ENCODE measurements at regions not wholly inside any gene's neighbourhood (a gene's known extent, or its start where the extent isn't known, plus 50 kb on each side); places are given as distances from the start of the nearest gene placed in this dataset.
"Not testable (repeated sequence)": the region's sequence is repeated elsewhere in the genome, so short reads cannot be mapped to it uniquely, and the experiment has no call there.

DNA sequence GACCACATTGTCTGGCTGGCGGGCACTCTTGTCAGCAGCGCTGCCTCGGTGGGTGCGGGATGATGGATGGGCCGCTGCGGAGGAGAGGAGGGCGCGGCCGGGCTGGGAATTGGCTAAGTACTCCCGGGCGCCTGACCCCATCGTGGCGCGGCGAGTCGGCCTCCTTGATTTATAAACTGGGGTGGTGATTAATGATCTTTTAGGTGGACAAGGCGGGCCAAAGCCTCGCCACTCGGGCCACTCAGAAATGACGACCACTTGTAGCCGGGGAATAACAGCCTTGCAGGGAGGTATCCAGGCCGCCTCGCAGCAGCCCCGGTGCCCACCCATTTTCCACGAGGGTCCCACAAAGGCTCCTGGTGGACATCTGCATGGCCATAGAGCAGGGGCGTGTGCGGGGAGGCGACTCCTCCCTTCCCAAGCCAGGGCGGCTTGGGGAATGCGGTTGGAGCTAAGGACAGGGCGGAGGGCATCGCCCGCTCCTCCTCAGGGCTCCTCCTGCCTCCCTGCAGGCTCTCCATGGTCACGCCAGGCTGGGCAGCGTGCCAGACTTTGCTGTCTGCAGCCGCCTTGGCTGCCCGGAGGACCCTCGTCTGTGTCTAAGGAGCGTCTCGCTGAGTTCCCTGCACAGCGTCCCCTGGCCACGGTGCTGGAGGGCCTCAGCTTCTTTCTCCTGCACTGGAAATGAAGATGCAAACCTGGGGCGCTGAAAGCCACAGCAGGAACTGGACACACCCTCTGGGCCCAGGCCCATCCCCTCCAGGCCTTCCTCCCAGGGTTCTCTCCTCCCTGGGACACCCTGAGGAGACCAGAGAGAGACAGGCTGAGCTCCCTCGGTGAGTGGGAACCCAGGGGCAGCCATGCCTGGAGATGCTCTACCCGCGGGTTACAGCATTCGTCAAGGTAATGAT, 287.4 kb upstream of the IRX4 start:
- DNase-seq (ENCODE audit: low read depth), result no peak

DNA sequence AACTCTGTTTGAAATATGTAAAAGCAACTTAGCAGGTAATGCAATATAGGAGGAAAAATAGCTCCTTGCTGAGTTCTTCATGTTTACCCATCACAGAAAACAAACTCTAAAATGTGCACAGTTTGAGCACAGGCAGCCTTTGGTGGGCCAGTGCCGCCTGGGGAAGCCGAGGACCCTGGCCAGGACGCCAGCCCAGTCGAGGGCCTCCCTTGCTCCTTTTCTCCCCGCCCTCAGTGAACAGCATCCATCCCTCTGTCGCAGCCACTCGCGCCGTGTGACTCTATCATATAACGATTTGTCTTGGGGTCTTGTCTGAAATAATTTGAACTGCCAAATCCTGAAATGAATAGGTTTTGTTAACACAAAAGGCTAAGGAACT, 286.7 kb upstream of the IRX4 start:
- no peak for DNase-seq (ENCODE audit: low read depth)

DNA sequence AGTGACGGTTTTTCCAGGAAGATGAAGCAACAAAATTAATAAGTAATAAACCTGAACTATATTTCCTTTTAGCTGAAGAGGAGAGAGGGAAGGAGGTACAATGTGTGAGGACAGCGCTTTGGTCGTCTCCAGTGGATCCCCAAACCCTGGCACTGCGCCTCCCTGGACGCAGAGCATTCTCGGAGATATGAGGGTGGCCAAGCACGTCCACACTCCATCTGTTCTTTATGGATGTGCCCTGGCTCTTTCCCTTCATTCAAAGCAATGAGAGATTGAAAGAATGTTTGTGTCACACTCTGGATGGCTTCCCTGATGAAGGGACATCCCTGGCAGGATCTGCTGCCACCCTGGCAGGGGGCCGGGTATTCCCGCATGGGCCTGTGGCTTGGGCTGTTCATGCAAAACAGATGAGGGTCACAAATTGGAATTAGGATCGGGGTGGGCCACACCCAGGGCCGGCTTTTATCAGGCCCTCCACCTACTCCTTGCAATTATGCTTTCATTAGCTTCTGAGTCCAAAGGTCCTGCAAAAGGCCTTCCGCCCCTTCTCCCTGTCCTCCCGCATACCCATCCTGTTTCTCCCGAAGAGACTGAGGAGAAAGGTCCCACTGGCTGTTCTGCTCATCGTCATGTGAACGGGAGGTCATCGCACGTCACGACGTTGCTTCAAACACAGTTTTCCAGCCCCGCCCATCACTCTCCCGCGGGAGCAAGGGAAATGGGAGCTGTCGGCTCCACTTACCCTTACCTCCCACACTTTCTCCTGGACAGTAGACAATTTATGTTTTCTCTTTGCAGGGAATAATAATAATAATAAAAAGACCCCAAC, 286.1 kb upstream of the IRX4 start:
- no peak for DNase-seq (ENCODE audit: low read depth)

DNA sequence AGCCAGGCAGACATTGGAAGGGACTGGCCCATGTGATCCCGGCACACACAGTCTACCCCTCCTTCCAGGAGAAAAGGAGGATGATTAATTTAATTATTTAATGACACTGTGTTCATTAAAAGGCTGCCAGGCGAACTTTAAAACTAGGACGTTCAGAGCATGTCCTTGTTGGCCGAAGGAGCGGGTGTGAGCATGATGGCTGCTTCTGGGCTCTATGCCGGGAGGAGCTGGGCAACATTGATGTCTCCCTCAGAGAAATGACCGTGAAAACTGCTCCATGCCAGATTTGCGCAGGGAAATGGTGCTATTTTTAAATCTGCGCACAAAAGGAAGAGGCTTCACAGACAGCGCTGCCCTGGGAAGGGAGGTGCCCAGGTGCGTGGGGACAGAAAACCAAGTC, 284.9 kb upstream of the IRX4 start:
- no peak for DNase-seq (ENCODE audit: low read depth)

DNA sequence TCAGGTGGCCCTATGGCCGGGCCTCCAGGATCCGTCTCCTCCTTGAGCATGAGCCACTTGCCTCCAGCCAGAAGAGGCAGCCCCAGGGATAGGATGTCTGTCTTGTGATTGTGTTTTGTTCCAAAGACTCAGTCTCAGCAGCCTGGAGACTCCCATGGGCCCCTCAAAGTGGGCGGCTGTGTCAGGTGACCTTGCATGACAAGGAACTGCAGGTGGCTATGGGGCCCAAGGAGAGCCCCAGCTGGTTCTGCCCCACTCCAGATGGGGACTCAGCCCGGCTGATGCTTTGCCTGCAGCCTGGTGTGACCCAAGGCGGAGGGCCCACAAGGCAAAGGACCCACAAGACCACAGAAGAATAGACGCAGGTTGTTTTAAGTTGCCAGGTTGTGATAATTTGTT, 284.3 kb upstream of the IRX4 start:
- DNase-seq (ENCODE audit: low read depth), result no peak

DNA sequence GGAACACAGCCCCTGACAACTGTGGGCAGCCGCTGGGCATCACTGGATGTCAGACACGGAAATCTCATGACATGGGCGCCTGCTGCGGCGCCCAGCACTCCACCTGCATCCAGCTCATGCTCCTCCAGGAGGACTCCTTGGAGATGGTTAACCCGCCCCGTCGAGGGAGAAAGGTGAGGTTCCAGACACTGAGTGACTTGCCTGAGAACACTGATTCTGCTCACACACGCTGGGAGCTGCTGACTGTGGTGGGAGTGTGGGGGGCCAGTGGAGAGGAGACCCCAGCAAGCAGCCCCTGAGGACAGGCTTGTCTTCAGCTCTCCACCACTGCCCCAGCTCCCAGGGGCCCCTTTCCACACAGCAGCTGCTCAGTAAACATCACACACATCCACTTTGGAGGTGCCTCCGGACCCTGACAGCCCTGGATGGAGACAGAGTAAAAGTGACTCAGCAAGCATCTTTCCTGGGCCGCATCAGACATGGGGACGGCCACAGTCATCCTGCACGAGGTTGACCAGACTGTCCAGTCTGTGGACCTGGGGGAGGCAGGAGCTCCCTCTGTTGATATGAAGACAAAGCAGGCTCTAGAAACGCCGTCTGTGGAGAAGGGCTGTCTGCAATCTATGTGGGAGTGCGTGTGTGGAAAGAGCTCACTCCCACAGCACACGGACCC, 283.7 kb upstream of the IRX4 start:
- DNase-seq (ENCODE audit: low read depth), result no peak

DNA sequence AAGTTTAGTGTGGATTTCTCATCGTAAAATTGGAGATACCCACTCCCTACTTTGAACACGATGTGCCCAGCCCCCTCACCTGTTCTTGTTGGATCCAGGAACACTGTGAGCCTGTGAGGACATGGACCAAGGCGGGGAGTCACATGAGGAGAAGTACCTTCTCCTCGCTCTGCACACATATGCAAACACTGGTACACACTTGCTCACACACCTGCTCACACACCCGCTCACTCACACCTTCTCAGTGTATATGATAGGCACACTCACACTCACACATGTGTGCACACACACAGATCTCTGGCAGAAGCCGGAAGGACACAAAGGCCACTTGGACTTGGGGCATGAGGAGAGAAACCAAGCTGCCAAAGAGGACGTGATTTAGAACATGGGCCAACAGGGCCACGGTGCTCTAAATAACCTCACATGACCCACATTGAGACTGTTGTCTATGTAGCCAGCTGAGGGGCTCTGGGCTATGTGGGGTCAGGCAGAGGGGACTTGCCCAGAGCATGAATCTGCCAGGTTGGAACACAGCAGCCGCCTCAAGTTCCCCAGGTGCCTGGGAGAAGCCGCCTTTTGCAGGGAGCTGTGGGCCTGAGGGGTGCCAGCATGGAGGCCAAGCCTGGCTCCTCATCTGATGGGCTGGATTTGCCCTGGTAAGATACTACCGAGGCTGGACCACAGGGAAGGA, 283.0 kb upstream of the IRX4 start:
- no peak for DNase-seq (ENCODE audit: low read depth)

DNA sequence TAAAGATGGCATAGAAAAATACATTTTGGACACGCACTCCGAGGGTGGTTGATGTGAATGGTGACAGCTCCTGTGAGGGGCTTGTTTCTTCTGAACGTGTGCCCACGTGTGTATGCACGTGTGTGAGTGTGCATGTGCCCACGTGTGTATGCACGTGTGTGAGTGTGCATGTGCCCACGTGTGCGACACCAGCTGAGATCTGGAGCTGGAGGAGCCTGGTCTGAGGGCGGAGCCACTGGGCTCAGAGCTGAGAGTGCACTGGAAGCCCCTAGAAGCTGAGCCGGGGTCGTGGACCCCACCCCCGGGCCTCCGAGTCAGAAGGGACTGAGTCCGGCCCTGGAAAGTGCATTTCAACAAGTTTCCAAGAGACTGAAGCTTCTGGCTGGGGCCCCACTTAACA, 282.5 kb upstream of the IRX4 start:
- no peak for DNase-seq (ENCODE audit: low read depth)

DNA sequence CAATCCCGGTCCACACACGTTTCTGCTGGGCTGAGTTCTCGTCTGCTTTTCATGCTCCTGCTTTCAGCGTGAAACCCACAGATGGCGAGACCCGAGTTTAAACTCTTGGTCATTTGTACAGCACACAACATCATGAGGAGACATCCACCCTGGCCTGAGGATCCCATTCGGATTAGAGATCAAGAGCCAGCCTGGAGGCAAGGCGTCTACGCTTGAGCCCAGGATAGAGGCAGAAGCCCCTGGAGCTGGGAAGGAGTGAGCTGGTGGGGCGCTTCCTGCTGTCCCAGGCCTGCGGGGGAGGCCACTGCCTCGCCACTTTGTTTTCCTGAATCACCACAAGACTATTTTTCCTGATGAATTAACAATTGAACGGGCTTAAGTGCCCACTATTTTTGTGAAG, 281.9 kb upstream of the IRX4 start:
- DNase-seq (ENCODE audit: low read depth), result no peak

DNA sequence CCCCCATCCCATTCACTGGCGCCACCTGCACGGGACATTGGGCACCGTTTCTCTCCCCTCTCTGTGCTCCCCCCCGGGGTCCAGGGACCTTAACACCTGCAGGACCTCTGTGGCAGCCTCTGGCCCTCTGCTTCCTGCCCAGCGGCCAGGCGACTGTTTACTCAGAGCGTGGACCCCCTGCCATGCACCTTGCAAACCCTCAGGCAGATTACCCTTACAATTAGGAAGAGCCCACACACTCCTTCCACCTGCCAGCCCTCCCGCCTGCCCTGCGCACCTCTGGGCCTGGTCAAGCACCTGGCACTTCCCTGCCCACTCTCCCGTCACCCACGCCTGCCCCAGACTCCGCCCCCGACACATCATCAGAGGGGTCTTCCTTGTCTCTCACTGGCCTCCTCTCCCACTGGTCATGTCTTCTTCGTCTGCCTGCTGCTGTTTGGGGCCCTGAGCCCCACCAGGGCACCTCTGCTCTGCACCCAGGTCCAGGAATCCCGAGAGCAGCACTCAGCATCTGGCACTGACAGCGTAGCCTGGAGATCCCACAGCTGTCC, 281.3 kb upstream of the IRX4 start:
- DNase-seq (ENCODE audit: low read depth), result no peak

DNA sequence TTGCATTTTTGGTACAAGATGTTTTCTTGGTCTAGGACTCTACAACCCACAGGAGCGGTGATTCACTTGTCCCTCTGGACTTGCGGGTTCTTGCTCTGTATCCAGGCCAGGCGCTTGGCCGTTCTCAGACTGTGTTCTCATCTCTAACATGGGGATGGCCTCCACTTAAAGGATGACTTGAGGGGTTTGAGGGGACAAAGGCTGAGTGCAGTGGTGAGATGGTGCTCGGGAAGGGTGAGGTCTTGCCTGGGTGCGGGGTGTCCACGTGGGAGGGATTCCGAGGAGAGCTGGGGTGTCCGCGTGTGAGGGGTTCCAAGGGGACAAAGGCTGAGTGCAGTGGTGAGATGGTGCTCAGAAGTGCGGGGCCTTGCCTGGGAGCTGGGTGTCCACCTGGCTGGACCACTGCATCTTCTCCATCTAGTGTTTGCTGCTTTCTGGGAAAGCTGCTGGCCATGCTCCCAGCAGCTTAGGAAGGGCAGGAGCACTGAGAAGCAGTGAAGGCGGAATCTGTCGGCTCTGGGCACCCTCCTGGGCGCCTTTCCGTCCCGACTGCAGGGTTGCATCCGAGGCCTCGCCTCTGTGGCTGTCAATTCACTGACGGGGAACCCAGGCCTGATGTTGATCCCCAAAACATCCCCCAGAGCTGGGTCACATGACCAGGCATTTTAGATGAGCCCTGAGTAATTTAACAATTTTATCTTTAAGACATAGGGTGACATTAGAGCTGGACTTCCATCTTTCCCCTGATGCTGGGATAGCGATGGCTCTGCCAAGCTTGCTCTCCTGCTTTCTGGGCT, 280.5 kb upstream of the IRX4 start:
- no peak for DNase-seq (ENCODE audit: low read depth)

DNA sequence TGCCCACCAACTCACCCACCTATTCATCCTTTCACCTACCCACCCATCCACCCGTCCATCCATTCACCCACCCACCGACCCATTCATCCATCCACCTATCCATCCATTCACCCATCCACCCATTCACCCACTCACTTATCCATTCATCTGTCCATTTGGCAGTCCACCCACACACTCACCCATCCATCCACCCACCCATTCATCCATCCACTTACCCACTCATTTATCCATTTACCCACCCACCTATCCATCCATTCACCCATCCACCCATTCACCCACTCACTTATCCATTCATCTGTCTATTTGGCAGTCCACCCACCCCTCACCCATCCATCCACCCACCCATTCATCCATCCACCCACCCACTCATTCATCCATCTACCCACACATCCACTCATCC, 278.1 kb upstream of the IRX4 start:
- no peak for DNase-seq (ENCODE audit: low read depth)

DNA sequence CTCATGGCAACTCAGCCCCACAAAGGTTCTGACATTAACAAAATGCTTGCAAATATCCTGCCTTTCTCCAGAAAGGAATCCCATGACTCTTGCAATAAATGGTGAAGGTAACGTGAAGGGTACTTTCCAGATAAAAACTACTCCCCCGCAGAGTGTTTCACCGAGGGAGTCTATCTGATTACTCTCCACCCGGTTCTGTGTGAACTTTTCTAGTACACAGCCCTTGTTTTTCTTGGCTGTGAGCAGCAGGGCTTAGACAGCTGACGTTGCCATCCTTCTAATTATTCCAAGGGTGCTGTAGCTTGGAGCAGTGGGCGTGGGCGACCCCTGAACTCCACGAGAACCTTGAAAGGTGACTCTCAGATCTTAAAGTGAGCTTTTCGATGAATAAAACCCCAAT, 276.0 kb upstream of the IRX4 start:
- no peak for DNase-seq (ENCODE audit: low read depth)

DNA sequence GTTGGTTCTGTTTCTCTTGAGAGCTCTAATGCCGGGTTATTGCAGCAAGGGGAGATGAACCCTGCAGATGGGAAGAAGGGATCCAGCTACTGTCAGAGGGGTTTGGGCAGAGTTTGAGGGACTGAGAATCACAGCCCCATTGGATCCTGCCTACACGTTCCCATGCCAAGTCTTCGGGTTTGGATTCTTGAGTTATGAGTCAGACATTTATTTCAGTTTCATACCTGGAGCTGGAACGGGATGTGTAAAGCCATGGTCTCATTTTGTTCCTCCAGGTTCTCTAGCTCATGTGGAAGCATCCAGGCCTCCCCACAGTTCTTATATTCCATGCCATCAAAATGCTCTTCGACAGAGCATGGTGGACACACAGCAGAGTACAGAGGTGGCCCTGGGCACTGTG, 275.4 kb upstream of the IRX4 start:
- DNase-seq (ENCODE audit: low read depth), result no peak

DNA sequence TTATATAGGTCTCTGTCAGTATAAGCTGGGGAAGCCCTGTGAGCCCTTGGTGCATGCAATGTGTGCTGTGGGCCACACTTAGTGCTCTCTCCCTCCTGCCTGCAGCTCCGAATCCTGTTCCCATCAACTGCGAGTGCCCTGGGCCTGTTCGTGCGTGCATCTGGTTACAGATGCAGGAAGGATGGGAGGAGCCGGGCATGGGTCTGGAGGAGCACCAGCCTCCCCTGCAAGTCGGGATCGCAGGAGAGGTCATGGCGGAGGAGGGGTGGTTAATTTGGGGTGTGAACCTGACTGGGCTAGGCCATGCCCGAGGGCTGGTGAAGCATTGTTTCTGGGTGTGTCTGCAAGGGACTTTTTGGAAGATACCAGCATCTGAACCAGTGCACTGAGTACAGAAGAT, 274.6 kb upstream of the IRX4 start:
- DNase-seq (ENCODE audit: low read depth), result no peak

DNA sequence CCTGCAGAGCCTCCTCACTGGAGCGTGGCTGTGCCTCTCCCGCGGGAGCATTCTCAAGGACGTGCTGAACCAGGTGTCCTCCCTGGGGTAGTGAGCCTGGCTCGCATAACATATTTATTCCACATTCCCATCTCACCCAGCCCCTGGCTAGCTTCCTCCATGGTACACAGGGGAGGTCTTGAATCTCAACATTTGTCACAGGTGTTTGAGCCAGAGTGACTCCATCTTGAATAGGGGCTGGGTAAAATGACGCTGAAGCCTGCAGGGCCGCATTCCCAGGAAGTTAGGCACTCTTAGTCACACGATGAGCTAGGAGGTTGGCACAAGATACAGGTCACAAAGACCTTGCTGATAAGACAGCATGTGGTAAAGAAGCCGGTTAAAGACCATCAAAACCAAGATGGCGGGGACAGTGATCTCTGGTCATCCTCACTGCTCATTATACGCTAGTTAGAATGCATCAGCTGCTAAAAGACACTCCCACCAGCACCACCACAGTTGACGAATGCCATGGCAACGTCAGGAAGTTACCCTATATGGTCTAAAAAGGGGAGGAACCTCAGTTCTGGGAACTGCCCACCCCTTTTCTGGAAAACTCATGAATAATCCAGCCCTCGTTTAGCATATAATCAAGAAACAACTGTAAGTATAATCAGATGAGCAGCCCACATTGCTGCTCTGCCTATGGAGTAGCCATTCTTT, 273.8 kb upstream of the IRX4 start:
- no peak for DNase-seq (ENCODE audit: low read depth)

DNA sequence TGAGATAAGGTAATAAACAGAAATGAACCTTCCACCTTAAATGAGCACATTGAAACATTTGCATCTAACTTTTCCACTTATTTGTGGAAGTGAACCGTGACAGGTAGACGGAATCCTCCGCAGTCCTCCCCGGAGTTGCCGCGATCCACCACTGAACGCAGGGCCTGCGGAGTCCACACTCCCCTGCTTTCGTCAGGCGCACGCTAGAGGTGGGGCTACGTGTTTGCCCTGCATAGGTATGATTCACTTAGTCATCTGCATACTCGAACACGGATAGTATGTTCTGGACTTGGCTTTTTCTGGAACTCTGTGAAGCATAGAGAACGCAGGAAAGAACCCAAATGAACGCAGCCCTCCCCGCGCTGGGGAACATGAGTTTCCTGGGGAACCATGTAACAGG, 272.8 kb upstream of the IRX4 start:
- no peak for DNase-seq (ENCODE audit: low read depth)

DNA sequence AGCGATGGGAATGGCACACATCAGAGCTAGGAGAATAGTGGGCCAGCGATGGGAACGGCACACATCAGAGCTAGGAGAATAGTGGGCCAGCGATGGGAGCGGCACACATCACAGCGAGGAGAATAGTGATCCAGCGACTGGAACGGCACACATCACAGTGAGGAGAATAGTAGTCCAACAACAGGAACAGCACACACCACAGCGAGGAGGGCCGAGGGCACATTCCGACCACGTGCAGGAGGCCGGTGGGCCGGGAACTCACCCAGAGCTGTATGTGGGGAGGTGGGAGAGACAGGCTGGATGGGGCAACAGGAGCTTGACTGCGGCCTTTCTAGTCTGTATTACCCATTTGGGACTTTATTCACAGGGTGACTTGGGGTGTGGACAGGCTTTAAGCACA, 271.1 kb upstream of the IRX4 start:
- no peak for DNase-seq (ENCODE audit: low read depth)

DNA sequence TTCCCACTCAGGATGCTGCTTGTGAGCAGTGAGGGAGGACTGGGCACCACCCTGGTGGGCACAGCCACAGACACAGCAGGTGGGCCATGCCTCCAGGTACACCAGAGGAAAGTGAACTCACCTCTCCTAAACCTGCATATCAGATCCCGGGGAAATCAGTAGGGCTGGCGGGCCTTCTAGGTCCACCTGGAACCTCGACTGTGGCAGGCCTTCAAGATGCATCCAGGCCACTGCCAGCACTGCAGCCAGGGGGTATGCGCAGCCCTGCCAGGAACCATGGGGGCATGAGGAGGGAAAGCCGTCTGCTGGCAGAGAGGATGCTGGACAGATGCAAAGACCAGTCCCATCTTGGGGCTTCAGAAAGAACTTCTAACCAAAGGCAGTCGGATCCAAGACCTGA, 270.6 kb upstream of the IRX4 start:
- DNase-seq (ENCODE audit: low read depth), result no peak

DNA sequence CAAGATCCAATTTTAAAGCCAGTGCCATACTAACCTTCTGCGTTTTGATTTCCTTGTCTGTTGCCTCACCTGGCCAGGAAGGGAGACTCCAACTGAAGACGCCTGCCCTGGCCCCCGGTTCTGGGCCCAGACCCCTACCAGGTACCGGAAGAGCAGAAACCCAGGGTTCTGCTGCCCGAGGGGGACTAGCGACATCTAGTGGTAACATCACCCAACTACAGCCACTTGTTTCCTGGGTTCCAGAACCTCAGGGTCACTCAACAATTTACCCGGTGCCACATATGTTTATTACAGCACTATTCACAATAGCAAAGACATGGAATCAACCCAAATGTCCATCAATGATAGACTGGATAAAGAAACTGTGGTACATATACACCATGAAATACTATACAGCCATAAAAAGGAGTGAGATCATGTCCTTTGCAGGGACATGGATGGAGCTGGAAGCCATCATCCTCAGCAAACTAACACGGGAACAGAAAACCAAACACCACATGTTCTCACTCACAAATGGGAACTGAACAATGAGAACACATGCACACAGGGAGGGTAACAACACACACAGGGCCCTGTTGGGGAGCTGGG, 268.7 kb upstream of the IRX4 start:
- DNase-seq (ENCODE audit: low read depth), result not testable (repeated sequence)
